C4-2B (cell line): ENCODE measurements at regions not wholly inside any gene's neighbourhood (a gene's known extent, or its start where the extent isn't known, plus 50 kb on each side); places are given as distances from the start of the nearest gene placed in this dataset.

ENCODE experiments used
- ZFX ChIP-seq: fragments of 450-650 bp; IDR thresholded peaks from 2 replicates; pipeline ENCODE4 v1.6.1; 2017
- TF ChIP-seq, protein P1 (sequence below): fragments of 450-650 bp; conservative IDR thresholded peaks from 2 replicates; pipeline ENCODE4 v1.5.1; 2017; ENCODE audit warnings: mild to moderate bottlenecking

DNA sequence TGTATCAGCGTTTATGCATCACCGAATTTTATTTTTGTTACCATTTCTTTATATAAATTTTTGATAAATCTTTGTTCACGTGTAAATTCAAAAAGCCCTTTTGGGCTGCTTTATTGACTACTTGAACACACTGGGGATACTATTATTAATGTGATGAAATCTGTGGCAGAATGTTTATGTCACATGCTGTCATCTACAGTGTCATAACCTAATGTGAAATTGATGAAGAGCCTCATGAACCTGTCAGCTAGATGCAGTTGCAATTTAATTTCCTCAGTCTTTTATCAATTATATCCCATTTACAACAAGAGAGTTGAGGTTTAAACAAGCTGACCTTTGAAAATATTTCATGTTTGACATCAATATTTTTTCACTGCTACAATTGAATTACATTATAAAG lies 1100.4 kb upstream of the COX7C start:
- TF ChIP-seq ZFX: no peak
- TF ChIP-seq, protein P1, sequence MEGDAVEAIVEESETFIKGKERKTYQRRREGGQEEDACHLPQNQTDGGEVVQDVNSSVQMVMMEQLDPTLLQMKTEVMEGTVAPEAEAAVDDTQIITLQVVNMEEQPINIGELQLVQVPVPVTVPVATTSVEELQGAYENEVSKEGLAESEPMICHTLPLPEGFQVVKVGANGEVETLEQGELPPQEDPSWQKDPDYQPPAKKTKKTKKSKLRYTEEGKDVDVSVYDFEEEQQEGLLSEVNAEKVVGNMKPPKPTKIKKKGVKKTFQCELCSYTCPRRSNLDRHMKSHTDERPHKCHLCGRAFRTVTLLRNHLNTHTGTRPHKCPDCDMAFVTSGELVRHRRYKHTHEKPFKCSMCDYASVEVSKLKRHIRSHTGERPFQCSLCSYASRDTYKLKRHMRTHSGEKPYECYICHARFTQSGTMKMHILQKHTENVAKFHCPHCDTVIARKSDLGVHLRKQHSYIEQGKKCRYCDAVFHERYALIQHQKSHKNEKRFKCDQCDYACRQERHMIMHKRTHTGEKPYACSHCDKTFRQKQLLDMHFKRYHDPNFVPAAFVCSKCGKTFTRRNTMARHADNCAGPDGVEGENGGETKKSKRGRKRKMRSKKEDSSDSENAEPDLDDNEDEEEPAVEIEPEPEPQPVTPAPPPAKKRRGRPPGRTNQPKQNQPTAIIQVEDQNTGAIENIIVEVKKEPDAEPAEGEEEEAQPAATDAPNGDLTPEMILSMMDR: no peak
